HG03558 (cell line): ENCODE measurements at regions not wholly inside any gene's neighbourhood (a gene's known extent, or its start where the extent isn't known, plus 50 kb on each side); places are given as distances from the start of the nearest gene placed in this dataset.

Experiments
- ATAC-seq: cut with Tn5 transposase; IDR thresholded peaks from one replicate; pipeline ENCODE4 v1.9.1; 2021; ENCODE audit warnings: moderate number of reproducible peaks; ENCODE audit not compliant: unreplicated experiment; ENCODE audit errors: extremely low read depth

- ATAC-seq = no peak
Measured at GRCh38 chr5:88377705-88378656, 109.3 kb upstream of the TMEM161B start.

GRCh38 chr5:88377240-88377639, 108.6 kb upstream of the TMEM161B start:
- ATAC-seq = no peak

GRCh38 chr5:88376728-88377127, 108.1 kb upstream of the TMEM161B start:
- no peak for ATAC-seq

- ATAC-seq = no peak
Measured at GRCh38 chr5:88374391-88374790, 105.7 kb upstream of the TMEM161B start.

- ATAC-seq = no peak
Measured at GRCh38 chr5:88370824-88371223, 102.2 kb upstream of the TMEM161B start.

- ATAC-seq = no peak
Measured at GRCh38 chr5:88368201-88368600, 99.6 kb upstream of the TMEM161B start.

- ATAC-seq = no peak
Measured at GRCh38 chr5:88364991-88365390, 96.3 kb upstream of the TMEM161B start.

- no peak for ATAC-seq
Measured at GRCh38 chr5:88355490-88356050, 86.9 kb upstream of the TMEM161B start.

GRCh38 chr5:88325868-88326267, 57.2 kb upstream of the TMEM161B start:
- ATAC-seq = no peak

GRCh38 chr5:88322785-88323184, 54.1 kb upstream of the TMEM161B start:
- ATAC-seq = no peak
